ENCODE measurements at regions not wholly inside any gene's neighbourhood (a gene's known extent, or its start where the extent isn't known, plus 50 kb on each side); places are given as distances from the start of the nearest gene placed in this dataset.

DNA sequence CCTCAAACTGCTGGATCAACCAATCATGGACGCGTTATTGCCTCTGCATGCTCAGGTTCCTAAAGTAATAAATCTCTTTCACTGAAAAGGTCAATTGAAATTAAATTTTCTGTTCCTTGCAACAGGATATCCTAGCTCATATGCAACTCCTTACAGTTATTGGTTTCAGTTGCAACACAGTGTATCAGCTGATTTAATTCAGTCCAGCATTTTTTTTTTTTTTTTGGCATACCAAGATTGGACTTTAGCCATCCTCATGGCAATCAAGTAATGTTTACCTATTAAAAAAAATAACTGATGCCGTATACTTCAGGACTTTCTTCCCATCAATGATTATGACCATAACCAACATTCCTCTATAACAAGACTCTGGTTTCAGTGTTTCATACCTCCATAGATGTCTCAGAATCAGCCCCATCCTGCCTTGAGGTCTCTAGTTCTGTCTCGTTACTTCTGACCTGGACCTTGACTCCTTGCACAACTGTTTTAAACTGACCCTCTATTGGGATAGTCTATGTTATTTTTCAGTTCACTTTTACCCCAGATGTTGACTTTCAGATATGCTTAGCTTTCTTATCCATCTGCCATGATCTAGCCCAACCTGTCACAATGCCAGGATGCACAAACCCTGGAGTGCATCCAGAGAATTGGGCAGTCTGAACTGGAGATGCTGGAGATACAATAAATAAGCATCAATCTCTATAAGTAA lies 265.0 kb upstream of the GADL1 start:
- no peaks in the 10 kb centered on the region for H3K79me2 ChIP-seq
- no peak overlapping the region for H3K4me3 ChIP-seq (ENCODE audit: low read depth, low read length)
- no peaks in the 10 kb centered on the region for H3K27me3 ChIP-seq (ENCODE audit: control insufficient read depth, insufficient read depth, low read length)
- H3K4me2 ChIP-seq (ENCODE audit: low read length): no peak overlapping the region
- H3K4me1 ChIP-seq: no peaks in the 10 kb centered on the region
- no peaks in the 10 kb centered on the region for H3K9me3 ChIP-seq (ENCODE audit: control insufficient read depth, low read length)
- no peak overlapping the region for H2AFZ ChIP-seq
- H3K27ac ChIP-seq: no peak overlapping the region
- H3K36me3 ChIP-seq (ENCODE audit: control insufficient read depth, insufficient read depth, low read length): no peaks in the 10 kb centered on the region
- TF ChIP-seq, protein P1, sequence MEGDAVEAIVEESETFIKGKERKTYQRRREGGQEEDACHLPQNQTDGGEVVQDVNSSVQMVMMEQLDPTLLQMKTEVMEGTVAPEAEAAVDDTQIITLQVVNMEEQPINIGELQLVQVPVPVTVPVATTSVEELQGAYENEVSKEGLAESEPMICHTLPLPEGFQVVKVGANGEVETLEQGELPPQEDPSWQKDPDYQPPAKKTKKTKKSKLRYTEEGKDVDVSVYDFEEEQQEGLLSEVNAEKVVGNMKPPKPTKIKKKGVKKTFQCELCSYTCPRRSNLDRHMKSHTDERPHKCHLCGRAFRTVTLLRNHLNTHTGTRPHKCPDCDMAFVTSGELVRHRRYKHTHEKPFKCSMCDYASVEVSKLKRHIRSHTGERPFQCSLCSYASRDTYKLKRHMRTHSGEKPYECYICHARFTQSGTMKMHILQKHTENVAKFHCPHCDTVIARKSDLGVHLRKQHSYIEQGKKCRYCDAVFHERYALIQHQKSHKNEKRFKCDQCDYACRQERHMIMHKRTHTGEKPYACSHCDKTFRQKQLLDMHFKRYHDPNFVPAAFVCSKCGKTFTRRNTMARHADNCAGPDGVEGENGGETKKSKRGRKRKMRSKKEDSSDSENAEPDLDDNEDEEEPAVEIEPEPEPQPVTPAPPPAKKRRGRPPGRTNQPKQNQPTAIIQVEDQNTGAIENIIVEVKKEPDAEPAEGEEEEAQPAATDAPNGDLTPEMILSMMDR (IDR thresholded peaks at IDR 0.05): no peak
- no peak overlapping the region for H3K9ac ChIP-seq

DNA sequence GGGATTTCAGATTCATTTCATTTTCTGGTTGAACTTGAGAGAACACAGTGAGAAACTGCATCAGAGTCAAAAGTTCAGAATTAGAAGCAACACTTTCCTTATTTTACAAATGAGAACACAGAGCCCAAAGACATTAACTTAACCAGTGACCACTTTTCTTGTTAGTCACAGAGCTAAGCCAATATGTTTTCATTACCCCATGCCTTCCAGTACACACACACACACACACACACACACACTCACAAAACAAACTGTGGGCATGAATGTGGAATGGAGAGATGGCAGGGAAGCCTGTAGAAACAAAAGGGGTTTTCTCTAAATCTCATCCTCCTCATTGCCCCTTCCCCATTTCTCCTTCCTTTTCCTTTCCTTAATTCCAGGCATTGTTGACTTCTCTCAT lies 267.4 kb upstream of the GADL1 start:
- Histone ChIP-seq H3K4me1 (no peaks in the 10 kb centered on the region), H3K36me3 (ENCODE audit: control insufficient read depth, insufficient read depth, low read length) (no peaks in the 10 kb centered on the region), H3K27me3 (ENCODE audit: control insufficient read depth, insufficient read depth, low read length) (no peaks in the 10 kb centered on the region), H3K27ac (no peak overlapping the region), H3K9ac (no peak overlapping the region), H3K9me3 (ENCODE audit: control insufficient read depth, low read length) (no peaks in the 10 kb centered on the region), H3K4me3 (ENCODE audit: low read depth, low read length) (no peak overlapping the region), H3K4me2 (ENCODE audit: low read length) (no peak overlapping the region), H3K79me2 (no peaks in the 10 kb centered on the region), H2AFZ (no peak overlapping the region)
- TF ChIP-seq, protein P1 (IDR thresholded peaks at IDR 0.05): no peak

DNA sequence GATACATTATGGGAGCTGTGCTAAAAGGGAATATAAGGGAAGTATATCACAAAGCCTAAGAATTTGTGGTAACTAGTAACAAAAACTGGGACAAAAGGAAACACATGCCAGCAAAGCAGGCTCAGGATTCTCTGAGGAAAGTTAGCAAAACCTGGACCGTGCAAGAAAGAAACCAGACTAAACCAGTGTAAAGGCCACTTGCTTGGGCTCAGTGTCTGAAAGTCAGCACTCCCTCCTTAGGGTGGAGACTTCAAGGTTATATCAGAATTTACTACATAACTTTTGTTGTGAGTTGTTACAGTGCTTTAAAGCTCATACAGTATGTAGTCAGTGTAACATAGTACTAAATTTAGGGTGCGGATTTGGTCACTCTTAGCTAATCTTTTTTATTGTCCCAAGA lies 269.9 kb upstream of the GADL1 start:
- Histone ChIP-seq H3K9ac (no peak overlapping the region), H3K27ac (no peak overlapping the region), H3K27me3 (ENCODE audit: control insufficient read depth, insufficient read depth, low read length) (no peaks in the 10 kb centered on the region), H3K36me3 (ENCODE audit: control insufficient read depth, insufficient read depth, low read length) (no peaks in the 10 kb centered on the region), H3K4me1 (no peaks in the 10 kb centered on the region), H3K4me2 (ENCODE audit: low read length) (no peak overlapping the region), H3K9me3 (ENCODE audit: control insufficient read depth, low read length) (no peaks in the 10 kb centered on the region), H2AFZ (no peak overlapping the region), H3K79me2 (no peaks in the 10 kb centered on the region), H3K4me3 (ENCODE audit: low read depth, low read length) (no peak overlapping the region)
- TF ChIP-seq, protein P1 (IDR thresholded peaks at IDR 0.05): no peak

DNA sequence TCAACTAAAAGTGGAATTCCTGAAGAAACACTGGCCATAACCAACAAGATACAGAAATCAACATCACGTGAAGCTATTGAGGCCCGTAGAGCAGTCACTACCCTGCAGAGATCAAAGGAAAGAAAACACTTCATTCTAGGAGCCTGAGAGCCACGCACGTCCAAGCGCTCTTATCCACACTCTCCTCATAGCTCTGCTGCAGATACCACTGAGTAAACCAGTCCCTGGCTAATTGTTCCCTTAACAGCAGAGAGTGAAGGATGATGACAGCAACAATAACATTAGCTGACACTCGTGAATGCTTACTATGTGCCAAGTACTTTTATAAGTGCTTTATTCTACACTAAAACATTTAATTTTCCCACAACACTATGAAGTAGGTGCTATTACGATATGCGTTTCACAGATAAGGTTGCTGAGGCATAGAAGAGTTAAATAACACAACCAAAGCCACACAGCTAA lies 271.0 kb upstream of the GADL1 start:
- Histone ChIP-seq H3K9ac (no peak overlapping the region), H3K4me1 (no peaks in the 10 kb centered on the region), H3K27me3 (ENCODE audit: control insufficient read depth, insufficient read depth, low read length) (no peaks in the 10 kb centered on the region), H2AFZ (peak overlapping the region; percentile 36), H3K27ac (no peak overlapping the region), H3K9me3 (ENCODE audit: control insufficient read depth, low read length) (no peaks in the 10 kb centered on the region), H3K4me3 (ENCODE audit: low read depth, low read length) (no peak overlapping the region), H3K36me3 (ENCODE audit: control insufficient read depth, insufficient read depth, low read length) (no peaks in the 10 kb centered on the region), H3K79me2 (no peaks in the 10 kb centered on the region), H3K4me2 (ENCODE audit: low read length) (peak overlapping the region; percentile 25)
- TF ChIP-seq, protein P1 (IDR thresholded peaks at IDR 0.05): no peak

Data from parathyroid adenoma (tissue), 2 donors.